Tibial nerve (tissue), 4 donors: ENCODE measurements at regions not wholly inside any gene's neighbourhood (a gene's known extent, or its start where the extent isn't known, plus 50 kb on each side); places are given as distances from the start of the nearest gene placed in this dataset.

Experiments
- DNase-seq, 2 donors: peaks; one replicate each; pipeline ENCODE4 v3.0.0-alpha.2; 2019; ENCODE audit warnings: low spot score in 2 of 2
- H3K27ac ChIP-seq, 4 donors: fragments of 200-600 bp; sonication (generic) in 3 of 4; one replicate each; pipeline ENCODE4 v1.5.1; 2017 to 2019; ENCODE audit warnings: mild to moderate bottlenecking in 1 of 4
- H3K27me3 ChIP-seq, 2 donors: fragments of 200-600 bp; sonication (generic) in 1 of 2; one replicate each; pipeline versions ENCODE4 v1.5.1 to v1.6.0; 2017 to 2019
- H3K36me3 ChIP-seq, 3 donors: fragments of 200-600 bp; sonication (generic); one replicate each; pipeline ENCODE4 v1.5.1; 2018 to 2019
- H3K4me1 ChIP-seq, 4 donors: fragments of 200-600 bp; sonication (generic) in 3 of 4; one replicate each; pipeline ENCODE4 v1.5.1; 2017 to 2019
- H3K4me3 ChIP-seq, 4 donors: fragments of 200-600 bp; sonication (generic) in 3 of 4; one replicate each; pipeline ENCODE4 v1.5.1; 2017 to 2019; ENCODE audit warnings: mild to moderate bottlenecking in 1 of 4, moderate library complexity in 1 of 4
- H3K9me3 ChIP-seq, 4 donors: fragments of 200-600 bp; sonication (generic) in 3 of 4; one replicate each; pipeline ENCODE4 v1.5.1; 2017 to 2019
- EP300 ChIP-seq, 2 donors: sonication (generic); formaldehyde crosslinking; IDR thresholded peaks; one replicate each; pipeline ENCODE4 v1.6.1; 2017; ENCODE audit warnings: antibody characterized with exemption in 2 of 2, mild to moderate bottlenecking in 1 of 2
- POLR2A ChIP-seq, 2 donors: fragments of 450-650 bp; IDR thresholded peaks; one replicate each; pipeline ENCODE4 v1.6.1; 2017; ENCODE audit warnings: antibody characterized with exemption in 2 of 2, mild to moderate bottlenecking in 2 of 2, moderate library complexity in 2 of 2
- WGBS, 2 donors: methylation state at CpG; one replicate each; pipeline ENCODE4 v1.1.5; 2018; 5-methylcytosine and 5-hydroxymethylcytosine counted together
- TF ChIP-seq, protein P1 (sequence below), 5 experiments: fragments of 200-600 bp in 3 of 5; fragments of 450-650 bp in 2 of 5; sonication (generic) in 3 of 5; IDR thresholded peaks; one replicate each; pipeline ENCODE4 v1.5.1; 2016 to 2019; ENCODE audit warnings: antibody characterized with exemption in 5 of 5, mild to moderate bottlenecking in 3 of 5, moderate library complexity in 2 of 5

DNA sequence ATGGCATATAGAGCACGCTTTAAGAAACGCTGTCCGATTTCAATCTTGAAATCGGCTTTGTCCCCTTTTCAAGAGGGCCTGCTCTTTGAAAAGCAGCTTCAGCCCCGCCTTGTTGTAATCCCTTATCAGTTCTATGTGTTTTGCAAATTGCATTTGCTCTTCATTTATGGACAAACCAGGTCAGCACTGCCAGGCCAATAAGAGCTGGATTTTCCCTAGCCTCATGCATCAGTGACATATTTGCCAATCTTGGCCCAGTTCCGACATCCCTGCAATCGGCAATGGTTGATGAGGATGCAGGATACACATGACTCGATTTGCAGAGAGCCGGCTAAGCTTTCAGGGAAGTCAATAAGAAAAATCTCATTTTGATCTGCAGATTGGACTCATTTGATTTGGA lies 529.1 kb upstream of the CLINT1 start:
- peaks cover 0 to 8% (median under 1%) of the 10 kb centered on the region in 4 donors for H3K4me1 ChIP-seq
- no peaks in the 10 kb centered on the region for H3K27me3 ChIP-seq
- TF ChIP-seq POLR2A (IDR thresholded peaks at IDR 0.05) (no peak), EP300 (IDR thresholded peaks at IDR 0.05) (no peak)
- TF ChIP-seq, protein P1, sequence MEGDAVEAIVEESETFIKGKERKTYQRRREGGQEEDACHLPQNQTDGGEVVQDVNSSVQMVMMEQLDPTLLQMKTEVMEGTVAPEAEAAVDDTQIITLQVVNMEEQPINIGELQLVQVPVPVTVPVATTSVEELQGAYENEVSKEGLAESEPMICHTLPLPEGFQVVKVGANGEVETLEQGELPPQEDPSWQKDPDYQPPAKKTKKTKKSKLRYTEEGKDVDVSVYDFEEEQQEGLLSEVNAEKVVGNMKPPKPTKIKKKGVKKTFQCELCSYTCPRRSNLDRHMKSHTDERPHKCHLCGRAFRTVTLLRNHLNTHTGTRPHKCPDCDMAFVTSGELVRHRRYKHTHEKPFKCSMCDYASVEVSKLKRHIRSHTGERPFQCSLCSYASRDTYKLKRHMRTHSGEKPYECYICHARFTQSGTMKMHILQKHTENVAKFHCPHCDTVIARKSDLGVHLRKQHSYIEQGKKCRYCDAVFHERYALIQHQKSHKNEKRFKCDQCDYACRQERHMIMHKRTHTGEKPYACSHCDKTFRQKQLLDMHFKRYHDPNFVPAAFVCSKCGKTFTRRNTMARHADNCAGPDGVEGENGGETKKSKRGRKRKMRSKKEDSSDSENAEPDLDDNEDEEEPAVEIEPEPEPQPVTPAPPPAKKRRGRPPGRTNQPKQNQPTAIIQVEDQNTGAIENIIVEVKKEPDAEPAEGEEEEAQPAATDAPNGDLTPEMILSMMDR (IDR thresholded peaks at IDR 0.05) = no peak
- no peaks in the 10 kb centered on the region for H3K36me3 ChIP-seq
- no peak overlapping the region for H3K4me3 ChIP-seq
- H3K27ac ChIP-seq = no peak overlapping the region
- no peak for DNase-seq
- H3K9me3 ChIP-seq = no peaks in the 10 kb centered on the region
- 91 to 92% methylated on average over 9 of the region's 9 CpGs for WGBS, 2 donors

DNA sequence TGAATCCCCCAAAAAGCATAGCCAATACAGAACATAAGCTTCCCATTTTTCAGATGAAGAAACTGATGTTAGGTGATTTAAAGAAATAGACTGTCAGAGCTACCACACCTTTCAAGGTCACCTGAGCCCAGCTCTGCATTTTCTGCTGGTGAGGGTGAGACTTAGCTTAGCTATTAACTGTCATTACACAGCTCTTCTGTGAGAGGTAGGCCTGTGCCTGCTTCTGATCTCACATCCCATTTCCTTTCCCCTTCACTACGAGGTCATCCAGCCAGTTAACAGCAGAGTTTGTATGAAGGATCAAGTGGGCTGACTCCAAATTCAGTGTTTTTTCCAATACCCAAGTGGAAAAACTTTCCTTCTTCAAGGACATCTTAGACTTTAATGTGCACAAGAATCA lies 528.6 kb upstream of the CLINT1 start:
- H3K27me3 ChIP-seq = no peaks in the 10 kb centered on the region
- no peak for DNase-seq
- H3K36me3 ChIP-seq = no peaks in the 10 kb centered on the region
- no peak overlapping the region for H3K4me3 ChIP-seq
- 53 to 67% methylated on average over 1 of the region's 1 CpG for WGBS, 2 donors
- H3K4me1 ChIP-seq = peaks cover 0 to 12% (median 3%) of the 10 kb centered on the region in 4 donors
- H3K9me3 ChIP-seq = no peaks in the 10 kb centered on the region
- TF ChIP-seq, protein P1 (IDR thresholded peaks at IDR 0.05) = no peak
- TF ChIP-seq POLR2A (IDR thresholded peaks at IDR 0.05) = no peak
- no peak for TF ChIP-seq EP300 (IDR thresholded peaks at IDR 0.05)
- no peak overlapping the region for H3K27ac ChIP-seq

DNA sequence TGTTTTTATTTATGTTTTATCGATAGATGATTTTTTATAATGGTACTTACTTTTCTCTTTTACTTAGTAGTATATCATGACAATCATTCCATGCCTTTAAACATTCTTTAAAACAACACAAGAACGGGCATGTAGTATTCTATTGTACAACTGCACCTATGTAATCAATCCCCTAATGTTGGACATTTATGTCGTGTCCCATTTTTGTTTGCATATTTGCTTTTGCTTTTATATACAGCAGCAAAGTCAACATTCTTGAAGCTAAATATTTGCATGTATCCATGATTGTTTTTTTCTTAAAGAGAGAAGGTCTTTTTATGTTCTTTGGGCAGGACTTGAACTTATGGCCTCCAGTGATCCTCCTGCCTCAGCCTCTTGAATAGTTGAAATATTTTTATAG lies 527.0 kb upstream of the CLINT1 start:
- Histone ChIP-seq H3K4me3 (no peak overlapping the region), H3K27ac (no peak overlapping the region), H3K36me3 (no peaks in the 10 kb centered on the region), H3K9me3 (no peaks in the 10 kb centered on the region), H3K27me3 (no peaks in the 10 kb centered on the region), H3K4me1 (peaks cover 0 to 20% (median 3%) of the 10 kb centered on the region in 4 donors)
- TF ChIP-seq POLR2A (IDR thresholded peaks at IDR 0.05) = no peak
- TF ChIP-seq, protein P1 (IDR thresholded peaks at IDR 0.05) = no peak
- no peak for DNase-seq
- WGBS, 2 donors = 86 to 95% methylated on average over 3 of the region's 3 CpGs

DNA sequence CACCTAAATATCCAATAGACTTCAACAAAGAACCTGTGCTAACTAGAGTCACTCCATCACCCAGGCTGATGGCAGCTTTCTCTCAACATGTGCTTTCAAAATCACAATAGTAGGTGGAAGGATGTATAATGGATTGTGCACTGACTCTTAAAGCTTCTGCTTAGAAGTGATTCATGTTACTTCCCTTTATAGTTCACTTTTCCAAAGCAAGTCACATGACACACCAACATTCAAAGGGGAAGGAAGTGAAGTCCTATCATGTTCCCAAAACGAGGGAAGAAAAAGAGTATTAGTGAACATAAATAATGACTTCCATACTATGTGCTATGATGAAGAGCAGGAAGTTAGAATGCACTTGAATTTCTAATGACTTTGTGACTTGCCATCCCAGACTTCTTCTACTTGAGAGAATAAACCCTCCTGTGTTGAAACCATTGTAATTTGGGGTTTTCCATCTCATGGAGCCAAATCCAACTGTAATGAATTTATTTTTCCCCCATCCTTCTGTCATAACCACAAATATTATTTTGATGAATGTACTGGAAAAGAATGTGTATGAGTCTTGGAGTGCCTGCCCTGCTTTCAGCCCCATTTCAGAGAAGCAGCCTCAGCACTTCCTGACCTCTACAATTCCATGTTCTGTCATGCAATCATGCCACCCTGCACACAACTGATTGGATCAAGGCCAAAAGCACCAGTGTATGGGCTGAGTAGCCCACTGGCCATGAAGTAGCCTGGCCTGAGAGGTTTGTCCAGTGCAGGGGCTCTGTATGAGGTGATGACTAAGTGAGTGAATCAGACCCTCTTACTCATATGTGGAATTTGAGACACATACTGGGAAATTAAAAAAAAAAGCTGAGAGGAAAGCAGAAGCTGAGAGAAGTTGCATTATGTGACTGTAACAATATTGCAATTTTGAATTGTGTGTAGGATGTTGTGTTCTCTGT lies 525.9 kb upstream of the CLINT1 start:
- H3K27ac ChIP-seq = no peak overlapping the region
- DNase-seq = no peak
- TF ChIP-seq POLR2A (IDR thresholded peaks at IDR 0.05) (no peak), EP300 (IDR thresholded peaks at IDR 0.05) (peak in 1 of 2 donors; percentile 45)
- H3K9me3 ChIP-seq = no peaks in the 10 kb centered on the region
- H3K27me3 ChIP-seq = no peaks in the 10 kb centered on the region
- H3K4me1 ChIP-seq = peaks cover 0 to 20% (median 3%) of the 10 kb centered on the region in 4 donors
- no peak overlapping the region for H3K4me3 ChIP-seq
- H3K36me3 ChIP-seq = no peaks in the 10 kb centered on the region
- 20 to 53% methylated on average over 1 of the region's 1 CpG for WGBS, 2 donors

DNA sequence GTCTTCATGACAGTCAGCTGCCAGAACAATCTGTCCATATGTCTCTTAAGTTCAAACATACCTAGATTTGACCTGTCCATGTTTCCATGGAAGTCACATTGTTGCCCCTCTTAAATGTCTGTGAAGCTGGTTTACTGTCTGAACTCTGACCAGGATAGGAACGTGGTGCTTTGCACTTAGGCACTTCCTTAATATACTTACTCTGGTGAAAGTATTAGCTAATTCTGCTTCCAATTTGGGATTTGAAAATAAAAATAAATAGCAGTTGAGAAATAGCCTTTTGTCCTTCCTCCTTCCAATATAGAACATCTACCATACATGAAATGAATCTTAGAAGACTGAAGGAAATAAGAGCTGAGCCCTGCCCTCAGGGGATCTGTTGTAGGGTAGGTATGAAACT lies 524.5 kb upstream of the CLINT1 start:
- Histone ChIP-seq H3K4me1 (peaks cover 0 to 20% (median 3%) of the 10 kb centered on the region in 4 donors), H3K36me3 (no peaks in the 10 kb centered on the region), H3K4me3 (no peak overlapping the region), H3K27me3 (no peaks in the 10 kb centered on the region), H3K9me3 (no peaks in the 10 kb centered on the region), H3K27ac (no peak overlapping the region)
- 65 to 77% methylated on average over 1 of the region's 1 CpG for WGBS, 2 donors
- DNase-seq = no peak
- TF ChIP-seq EP300 (IDR thresholded peaks at IDR 0.05) (peak in 1 of 2 donors; percentile 31), POLR2A (IDR thresholded peaks at IDR 0.05) (no peak)
- TF ChIP-seq, protein P1 (IDR thresholded peaks at IDR 0.05) = no peak
